NT2/D1 (cell line): ENCODE measurements at regions not wholly inside any gene's neighbourhood (a gene's known extent, or its start where the extent isn't known, plus 50 kb on each side); places are given as distances from the start of the nearest gene placed in this dataset.
"Not testable (repeated sequence)": the region's sequence is repeated elsewhere in the genome, so short reads cannot be mapped to it uniquely, and the experiment has no call there.

Experiments
- DNase-seq: peaks from one replicate; pipeline ENCODE4 v3.0.0-alpha.2; 2011; ENCODE audit warnings: low read depth, low spot score
- H3K27me3 ChIP-seq: 2 replicates; pipeline ENCODE4 v1.6.0; 2011; ENCODE audit warnings: mild to moderate bottlenecking; ENCODE audit not compliant: insufficient read length, insufficient read depth
- H3K36me3 ChIP-seq: 2 replicates; pipeline ENCODE4 v1.6.1; 2011; ENCODE audit warnings: mild to moderate bottlenecking, low read length, mixed read lengths; ENCODE audit not compliant: insufficient read depth, insufficient read length
- H3K4me1 ChIP-seq: 2 replicates; pipeline ENCODE4 v1.5.1; 2011; ENCODE audit not compliant: insufficient read depth, insufficient read length
- H3K4me3 ChIP-seq: 2 replicates; pipeline ENCODE4 v1.5.1; 2011; ENCODE audit warnings: low read depth; ENCODE audit not compliant: insufficient read length
- H3K9ac ChIP-seq: 2 replicates; pipeline ENCODE4 v1.6.0; 2011; ENCODE audit warnings: low read depth; ENCODE audit not compliant: insufficient read length
- H3K9me3 ChIP-seq: 2 replicates; pipeline ENCODE4 v1.5.1; 2011; ENCODE audit warnings: mild to moderate bottlenecking, low read length; ENCODE audit not compliant: insufficient read depth

GRCh38 chr1:161454865-161455707, 50.2 kb upstream of the FCGR2A start:
- H3K27me3 ChIP-seq, H3K36me3 ChIP-seq, H3K9me3 ChIP-seq, H3K4me3 ChIP-seq, DNase-seq, H3K4me1 ChIP-seq, H3K9ac ChIP-seq: not testable (repeated sequence)

GRCh38 chr1:161453950-161454864, 51.0 kb upstream of the FCGR2A start:
- not testable (repeated sequence) for DNase-seq, H3K9me3 ChIP-seq, H3K27me3 ChIP-seq, H3K4me3 ChIP-seq, H3K36me3 ChIP-seq, H3K9ac ChIP-seq, H3K4me1 ChIP-seq

- not testable (repeated sequence) for H3K36me3 ChIP-seq, DNase-seq, H3K9ac ChIP-seq, H3K4me1 ChIP-seq, H3K4me3 ChIP-seq, H3K9me3 ChIP-seq, H3K27me3 ChIP-seq
Measured at GRCh38 chr1:161451698-161452348, 53.4 kb upstream of the FCGR2A start.

GRCh38 chr1:161447760-161448332, 57.4 kb upstream of the FCGR2A start:
- H3K4me3 ChIP-seq, H3K4me1 ChIP-seq, H3K9me3 ChIP-seq, H3K9ac ChIP-seq, H3K36me3 ChIP-seq, DNase-seq, H3K27me3 ChIP-seq: not testable (repeated sequence)

GRCh38 chr1:161447040-161447759, 58.1 kb upstream of the FCGR2A start:
- H3K27me3 ChIP-seq, result not testable (repeated sequence)

GRCh38 chr1:161444725-161445124, 60.5 kb upstream of the FCGR2A start:
- H3K27me3 ChIP-seq, H3K9me3 ChIP-seq, H3K36me3 ChIP-seq, DNase-seq, H3K4me1 ChIP-seq, H3K4me3 ChIP-seq, H3K9ac ChIP-seq: not testable (repeated sequence)

More at GRCh38 chr1:161447040-161447759, 58.1 kb upstream of the FCGR2A start:
- H3K36me3 ChIP-seq, DNase-seq, H3K4me1 ChIP-seq, H3K9ac ChIP-seq, H3K4me3 ChIP-seq, H3K9me3 ChIP-seq: not testable (repeated sequence)

GRCh38 chr1:161444255-161444654, 61.0 kb upstream of the FCGR2A start:
- not testable (repeated sequence) for H3K4me3 ChIP-seq, H3K36me3 ChIP-seq, H3K27me3 ChIP-seq, H3K9ac ChIP-seq, DNase-seq, H3K4me1 ChIP-seq
- peaks cover 11% of the 10 kb centered on the region; the same call in 1 of the 2 replicates for H3K9me3 ChIP-seq
